HG03378 (cell line): ENCODE measurements at regions not wholly inside any gene's neighbourhood (a gene's known extent, or its start where the extent isn't known, plus 50 kb on each side); places are given as distances from the start of the nearest gene placed in this dataset.
"Not testable (repeated sequence)": the region's sequence is repeated elsewhere in the genome, so short reads cannot be mapped to it uniquely, and the experiment has no call there.

Experiments used
- ATAC-seq: cut with Tn5 transposase; IDR thresholded peaks from one replicate; pipeline ENCODE4 v1.9.1; 2021; ENCODE audit warnings: mild to moderate bottlenecking, moderate library complexity; ENCODE audit not compliant: unreplicated experiment

GRCh38 chr6:56840467-56841380 is 114.2 kb upstream of the BEND6 start:
- no peak for ATAC-seq

- no peak for ATAC-seq
Measured at GRCh38 chr6:56839533-56840183, 115.2 kb upstream of the BEND6 start.

GRCh38 chr6:56838965-56839364 is 115.9 kb upstream of the BEND6 start:
- ATAC-seq: no peak

- ATAC-seq: no peak
Measured at GRCh38 chr6:56838016-56838555, 116.8 kb upstream of the BEND6 start.

- no peak for ATAC-seq
Measured at GRCh38 chr6:56837322-56837894, 117.5 kb upstream of the BEND6 start.

- ATAC-seq: no peak
Measured at GRCh38 chr6:56835612-56836011, 119.3 kb upstream of the BEND6 start.

- no peak for ATAC-seq
Measured at GRCh38 chr6:56833873-56834272, 121.0 kb upstream of the BEND6 start.

- ATAC-seq: no peak
Measured at GRCh38 chr6:56833127-56833791, 121.6 kb upstream of the BEND6 start.

GRCh38 chr6:56832225-56832624 is 122.7 kb upstream of the BEND6 start:
- ATAC-seq: no peak

- ATAC-seq: no peak
Measured at GRCh38 chr6:56831334-56831733, 123.6 kb upstream of the BEND6 start.

- no peak for ATAC-seq
Measured at GRCh38 chr6:56827908-56828649, 126.8 kb upstream of the BEND6 start.

GRCh38 chr6:56824431-56824830 is 130.5 kb upstream of the BEND6 start:
- ATAC-seq: not testable (repeated sequence)

- ATAC-seq: no peak
Measured at GRCh38 chr6:56821005-56821432, 133.9 kb upstream of the BEND6 start.

GRCh38 chr6:56820060-56820459 is 134.8 kb upstream of the BEND6 start:
- ATAC-seq: no peak

GRCh38 chr6:56819604-56820003 is 135.3 kb upstream of the BEND6 start:
- ATAC-seq: no peak

- ATAC-seq: no peak
Measured at GRCh38 chr6:56816370-56816769, 138.5 kb upstream of the BEND6 start.

- no peak for ATAC-seq
Measured at GRCh38 chr6:56815436-56815835, 139.5 kb upstream of the BEND6 start.

GRCh38 chr6:56814802-56815201 is 140.1 kb upstream of the BEND6 start:
- no peak for ATAC-seq

GRCh38 chr6:56814308-56814707 is 140.6 kb upstream of the BEND6 start:
- ATAC-seq: no peak

GRCh38 chr6:56812851-56813250 is 142.1 kb upstream of the BEND6 start:
- ATAC-seq: not testable (repeated sequence)
